ENCODE measurements at regions not wholly inside any gene's neighbourhood (a gene's known extent, or its start where the extent isn't known, plus 50 kb on each side); places are given as distances from the start of the nearest gene placed in this dataset.

DNA sequence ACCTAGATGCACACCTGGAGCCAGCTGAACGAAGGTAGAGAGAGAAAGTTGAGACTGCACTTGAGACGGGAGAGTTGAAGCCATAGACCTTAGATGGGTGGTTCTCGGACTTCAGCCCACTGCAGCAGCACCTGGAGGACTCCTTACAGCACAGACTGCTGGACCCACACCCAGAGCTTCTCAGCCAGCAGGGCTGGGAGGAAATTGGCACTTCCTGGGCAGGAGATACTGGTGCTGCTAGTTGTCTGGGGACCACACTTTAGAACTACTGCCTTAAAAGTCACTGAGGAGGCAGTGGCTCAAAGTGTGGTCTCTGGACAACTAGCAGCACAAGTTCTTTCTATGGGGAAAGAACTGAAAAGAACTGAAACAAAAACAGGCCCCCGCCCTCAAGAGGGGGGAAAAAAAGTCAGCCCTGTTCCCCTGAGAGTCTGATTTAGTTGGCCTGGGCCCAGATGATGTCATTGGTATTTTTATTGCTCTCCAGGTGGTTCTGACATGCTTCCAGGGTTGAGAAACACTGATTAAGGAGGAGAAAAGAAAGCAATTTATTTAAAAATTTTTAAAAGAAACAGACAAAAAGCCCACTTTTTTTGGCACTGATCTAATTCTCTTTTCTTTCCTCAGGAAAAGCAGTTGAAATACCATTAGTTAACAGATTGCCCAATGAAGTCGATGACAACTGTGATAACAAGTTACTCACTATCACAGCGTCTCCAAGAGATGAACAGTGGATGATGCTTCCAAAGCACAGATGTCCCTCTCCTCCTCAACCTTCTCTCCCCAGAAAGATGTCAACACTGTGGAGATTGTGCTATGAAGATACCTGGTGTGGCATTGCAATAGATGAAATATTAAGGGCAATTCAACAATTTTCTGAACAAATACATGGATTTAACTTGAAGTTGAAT lies 73.6 kb upstream of the ADAMTS16 start:
- intact Hi-C loops (cut with micrococcal nuclease; ENCODE audit: unreplicated experiment) = no loop called here
- peak; percentile 57 to 59 for DNase-seq
- Histone ChIP-seq H3K27me3 (replicated peaks; ENCODE audit: control insufficient read depth, insufficient read depth, low read length) (no peaks in the 10 kb centered on the region), H3K36me3 (ENCODE audit: control insufficient read depth, insufficient read depth, low read length) (no peaks in the 10 kb centered on the region), H3K4me1 (peaks cover 52% of the 10 kb centered on the region), H3K9me3 (no peaks in the 10 kb centered on the region; the same call in 1 of the 2 replicates), H3K4me3 (ENCODE audit: low read depth, low read length) (no peak overlapping the region)
- Mint-ChIP-seq H3K9me3 (ENCODE audit: unreplicated experiment) (peaks cover 28% of the 10 kb centered on the region), H3K36me3 (ENCODE audit: insufficient read depth, unreplicated experiment) (peaks cover 7% of the 10 kb centered on the region), H3K4me1 (ENCODE audit: low read depth, unreplicated experiment) (peaks cover 38% of the 10 kb centered on the region), H3K4me3 (ENCODE audit: unreplicated experiment) (no peak overlapping the region), H3K27me3 (ENCODE audit: insufficient read depth, unreplicated experiment) (no peaks in the 10 kb centered on the region), H3K27ac (ENCODE audit: unreplicated experiment) (peak overlapping the region; percentile 93)
- CTCF ChIA-PET = no interaction called here
- no peak for TF ChIP-seq CTCF (IDR thresholded peaks at IDR 0.05; ENCODE audit: insufficient read depth in 1 of 2, low read depth in 1 of 2, low read length in 1 of 2, severe bottlenecking in 1 of 2, unreplicated experiment in 1 of 2)
- POLR2A ChIA-PET = no interaction called here
- BruUV-seq (replicated peaks) = no TSS peak

DNA sequence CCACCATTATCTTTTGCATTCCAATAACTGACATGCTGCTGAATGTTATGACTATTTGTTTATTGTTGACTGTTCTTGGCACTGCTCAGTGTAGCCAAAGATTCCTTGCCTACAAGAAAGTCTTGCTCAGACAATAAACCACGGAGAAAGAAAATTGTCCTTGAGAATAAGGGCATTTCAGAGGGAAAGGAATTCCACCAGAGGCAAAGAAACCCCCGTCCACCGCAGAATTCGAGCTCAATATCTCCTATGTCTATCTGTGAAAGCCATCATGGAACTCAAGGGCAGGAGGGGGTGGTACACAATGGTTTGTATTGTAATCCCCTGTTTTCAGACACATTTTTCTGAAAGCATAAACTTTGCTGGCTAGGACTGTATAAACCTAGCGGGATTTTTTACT lies 70.3 kb upstream of the ADAMTS16 start:
- Histone ChIP-seq H3K4me3 (ENCODE audit: low read depth, low read length) (no peak overlapping the region), H3K4me1 (peaks cover 25% of the 10 kb centered on the region), H3K27me3 (replicated peaks; ENCODE audit: control insufficient read depth, insufficient read depth, low read length) (no peaks in the 10 kb centered on the region), H3K9me3 (no peaks in the 10 kb centered on the region; the same call in 1 of the 2 replicates), H3K36me3 (ENCODE audit: control insufficient read depth, insufficient read depth, low read length) (no peaks in the 10 kb centered on the region)
- no peaks in the 10 kb centered on the region for H3K27me3 Mint-ChIP-seq (ENCODE audit: insufficient read depth, unreplicated experiment)
- no peak for TF ChIP-seq CTCF (IDR thresholded peaks at IDR 0.05; ENCODE audit: insufficient read depth in 1 of 2, low read depth in 1 of 2, low read length in 1 of 2, severe bottlenecking in 1 of 2, unreplicated experiment in 1 of 2)
- no peak for DNase-seq
- intact Hi-C loops (cut with micrococcal nuclease; ENCODE audit: unreplicated experiment) = no loop called here
- H3K4me3 Mint-ChIP-seq (ENCODE audit: unreplicated experiment) = no peak overlapping the region
- no peak overlapping the region for H3K27ac Mint-ChIP-seq (ENCODE audit: unreplicated experiment)
- CTCF ChIA-PET = no interaction called here
- peaks cover 26% of the 10 kb centered on the region for H3K9me3 Mint-ChIP-seq (ENCODE audit: unreplicated experiment)
- H3K4me1 Mint-ChIP-seq (ENCODE audit: low read depth, unreplicated experiment) = peaks cover 14% of the 10 kb centered on the region
- POLR2A ChIA-PET = no interaction called here
- no TSS peak for BruUV-seq (replicated peaks)
- H3K36me3 Mint-ChIP-seq (ENCODE audit: insufficient read depth, unreplicated experiment) = peaks cover 5% of the 10 kb centered on the region

- Mint-ChIP-seq H3K27ac (ENCODE audit: unreplicated experiment) (no peak overlapping the region), H3K4me3 (ENCODE audit: unreplicated experiment) (no peak overlapping the region), H3K36me3 (ENCODE audit: insufficient read depth, unreplicated experiment) (peaks cover 5% of the 10 kb centered on the region), H3K9me3 (ENCODE audit: unreplicated experiment) (peaks cover 17% of the 10 kb centered on the region), H3K27me3 (ENCODE audit: insufficient read depth, unreplicated experiment) (no peaks in the 10 kb centered on the region), H3K4me1 (ENCODE audit: low read depth, unreplicated experiment) (no peaks in the 10 kb centered on the region)
- intact Hi-C loops (cut with micrococcal nuclease; ENCODE audit: unreplicated experiment) = no loop called here
- no peaks in the 10 kb centered on the region for H3K27me3 ChIP-seq (replicated peaks; ENCODE audit: control insufficient read depth, insufficient read depth, low read length)
- no peak for TF ChIP-seq CTCF (IDR thresholded peaks at IDR 0.05; ENCODE audit: insufficient read depth in 1 of 2, low read depth in 1 of 2, low read length in 1 of 2, severe bottlenecking in 1 of 2, unreplicated experiment in 1 of 2)
- H3K4me1 ChIP-seq = peaks cover 8% of the 10 kb centered on the region
- no peak for DNase-seq
- POLR2A ChIA-PET = no interaction called here
- BruUV-seq (replicated peaks) = no TSS peak
- no peaks in the 10 kb centered on the region for H3K36me3 ChIP-seq (ENCODE audit: control insufficient read depth, insufficient read depth, low read length)
- H3K4me3 ChIP-seq (ENCODE audit: low read depth, low read length) = no peak overlapping the region
- H3K9me3 ChIP-seq = no peaks in the 10 kb centered on the region
- CTCF ChIA-PET = no interaction called here
These were observed 68.6 kb upstream of the ADAMTS16 start for GRCh38 chr5:5071554-5071953.

Data from Caco-2 (cell line).